GM23338 (cell line): ENCODE measurements at regions not wholly inside any gene's neighbourhood (a gene's known extent, or its start where the extent isn't known, plus 50 kb on each side); places are given as distances from the start of the nearest gene placed in this dataset.

Source experiments
- ATAC-seq: fragments of 200-7000 bp; cut with Tn5 transposase; 3 replicates; pipeline ENCODE4 v1.9.1; 2020
- DNase-seq: peaks from one replicate; pipeline ENCODE4 v3.0.0-alpha.2; 2015; ENCODE audit warnings: low spot score
- H2AFZ ChIP-seq: fragments of 200-600 bp; sonication (generic); 2 replicates; pipeline ENCODE4 v1.8.0; 2016; ENCODE audit warnings: antibody characterized with exemption, mild to moderate bottlenecking, moderate library complexity
- H3F3A ChIP-seq: fragments of 200-600 bp; sonication (generic); replicated peaks from 2 replicates; pipeline ENCODE4 v1.8.0; 2017; ENCODE audit warnings: antibody characterized with exemption, mixed run types, low read depth
- H3K27ac ChIP-seq: fragments of 200-600 bp; sonication (generic); 2 replicates; pipeline ENCODE4 v1.6.1; 2016; ENCODE audit warnings: low read depth
- H3K27me3 ChIP-seq: fragments of 200-600 bp; sonication (generic); 2 replicates; pipeline ENCODE4 v1.8.0; 2016; ENCODE audit warnings: mild to moderate bottlenecking, mixed run types, moderate library complexity; ENCODE audit not compliant: insufficient read depth
- H3K36me3 ChIP-seq: fragments of 200-600 bp; sonication (generic); 2 replicates; pipeline ENCODE4 v1.8.0; 2016; ENCODE audit warnings: mild to moderate bottlenecking; ENCODE audit not compliant: insufficient read depth
- H3K4me1 ChIP-seq: fragments of 200-600 bp; sonication (generic); 2 replicates; pipeline ENCODE4 v1.8.0; 2016; ENCODE audit warnings: mild to moderate bottlenecking, moderate library complexity; ENCODE audit not compliant: insufficient read depth
- H3K4me2 ChIP-seq: fragments of 200-600 bp; sonication (generic); 2 replicates; pipeline ENCODE4 v1.7.1; 2017; ENCODE audit warnings: mixed run types
- H3K4me3 ChIP-seq: fragments of 200-600 bp; sonication (generic); 2 replicates; pipeline ENCODE4 v1.6.1; 2016; ENCODE audit warnings: mixed run types
- H3K79me2 ChIP-seq: fragments of 200-600 bp; sonication (generic); replicated peaks from 2 replicates; pipeline ENCODE4 v1.8.0; 2017; ENCODE audit warnings: mild to moderate bottlenecking; ENCODE audit not compliant: insufficient read depth
- H3K9me2 ChIP-seq: fragments of 200-600 bp; sonication (generic); 2 replicates; pipeline ENCODE4 v1.8.0; 2017; ENCODE audit not compliant: insufficient read depth
- H4K20me1 ChIP-seq: fragments of 200-600 bp; sonication (generic); replicated peaks from 2 replicates; pipeline ENCODE4 v1.8.0; 2017; ENCODE audit warnings: mild to moderate bottlenecking; ENCODE audit not compliant: insufficient read depth
- H3K27ac Mint-ChIP-seq: 2 replicates; pipeline ENCODE4 v1.8.0; 2020; ENCODE audit warnings: inconsistent platforms, mild to moderate bottlenecking, moderate library complexity, mixed read lengths
- H3K27me3 Mint-ChIP-seq: 3 replicates; pipeline ENCODE4 v1.8.0; 2022; ENCODE audit warnings: low read depth, mild to moderate bottlenecking, moderate library complexity, mixed read lengths, inconsistent platforms; ENCODE audit not compliant: insufficient read depth, poor library complexity
- H3K36me3 Mint-ChIP-seq: 3 replicates; pipeline ENCODE4 v1.8.0; 2021; ENCODE audit warnings: low read depth, mild to moderate bottlenecking, inconsistent platforms, moderate library complexity, mixed read lengths
- H3K4me1 Mint-ChIP-seq: 3 replicates; pipeline ENCODE4 v1.8.0; 2020; ENCODE audit warnings: mild to moderate bottlenecking, inconsistent platforms, mixed read lengths
- H3K4me3 Mint-ChIP-seq: 3 replicates; pipeline ENCODE4 v1.8.0; 2021; ENCODE audit warnings: moderate library complexity, mild to moderate bottlenecking, inconsistent platforms, mixed read lengths
- H3K9me3 Mint-ChIP-seq: 3 replicates; pipeline ENCODE4 v1.8.0; 2020; ENCODE audit warnings: moderate library complexity, mild to moderate bottlenecking, inconsistent platforms, mixed read lengths
- CREB1 ChIP-seq: fragments of 250-450 bp; sonication (Bioruptor Pico); IDR thresholded peaks from 2 replicates; pipeline ENCODE4 v1.5.0; 2020; ENCODE audit warnings: low read depth, mild to moderate bottlenecking, moderate library complexity
- CTCF ChIP-seq, 2 experiments: fragments of 200-600 bp in 1 of 2; sonication (generic) in 1 of 2; conservative IDR thresholded peaks; 2 replicates each; pipeline versions ENCODE4 v1.5.1 to v1.6.1; 2016 to 2017; ENCODE audit warnings: antibody characterized with exemption in 2 of 2, low read depth in 2 of 2, mild to moderate bottlenecking in 2 of 2, moderate library complexity in 1 of 2
- ETS1 ChIP-seq: IDR thresholded peaks from 2 replicates; pipeline ENCODE4 v1.6.1; 2016; ENCODE audit warnings: antibody characterized with exemption
- EZH2 ChIP-seq: fragments of 200-600 bp; sonication (generic); IDR thresholded peaks from one replicate; pipeline ENCODE4 v1.8.0; 2017; ENCODE audit warnings: antibody characterized with exemption, mild to moderate bottlenecking, low read depth; ENCODE audit not compliant: unreplicated experiment
- EZH2phosphoT487 ChIP-seq: fragments of 200-600 bp; sonication (generic); IDR thresholded peaks from one replicate; pipeline ENCODE4 v1.8.1; 2018; ENCODE audit warnings: antibody characterized with exemption; ENCODE audit not compliant: unreplicated experiment
- JUNB ChIP-seq: IDR thresholded peaks from one replicate; pipeline ENCODE4 v1.6.1; 2016; ENCODE audit warnings: antibody characterized with exemption; ENCODE audit not compliant: unreplicated experiment
- NANOG ChIP-seq: IDR thresholded peaks from 2 replicates; pipeline ENCODE4 v1.6.1; 2016; ENCODE audit warnings: antibody characterized with exemption, borderline replicate concordance
- POLR2AphosphoS5 ChIP-seq: IDR thresholded peaks from 2 replicates; pipeline ENCODE4 v1.6.1; 2016; ENCODE audit warnings: antibody characterized with exemption, low read depth
- REST ChIP-seq: IDR thresholded peaks from one replicate; pipeline ENCODE4 v1.6.1; 2018; ENCODE audit warnings: antibody characterized with exemption; ENCODE audit not compliant: unreplicated experiment
- STAT1 ChIP-seq: IDR thresholded peaks from one replicate; pipeline ENCODE4 v1.6.1; 2016; ENCODE audit warnings: antibody characterized with exemption; ENCODE audit not compliant: unreplicated experiment
- ZNF114 ChIP-seq: fragments of 250-450 bp; sonication (Bioruptor Pico); IDR thresholded peaks from 2 replicates; pipeline ENCODE4 v1.5.0; 2020; ENCODE audit warnings: mild to moderate bottlenecking, moderate library complexity
- ZNF331 ChIP-seq: fragments of 250-450 bp; sonication (Bioruptor Pico); IDR thresholded peaks from 2 replicates; pipeline ENCODE4 v1.5.0; 2020; ENCODE audit warnings: low read depth, mild to moderate bottlenecking, moderate library complexity
- ZNF462 ChIP-seq: fragments of 250-450 bp; sonication (Bioruptor Pico); IDR thresholded peaks from 2 replicates; pipeline ENCODE4 v1.5.0; 2020; ENCODE audit warnings: mild to moderate bottlenecking, moderate library complexity

- Mint-ChIP-seq H3K4me3 (no peak overlapping the region), H3K9me3 (peaks cover 14% of the 10 kb centered on the region; the same call in 2 of the 3 replicates), H3K27ac (no peak overlapping the region), H3K4me1 (no peaks in the 10 kb centered on the region), H3K36me3 (peaks cover 3% of the 10 kb centered on the region; the same call in 2 of the 3 replicates), H3K27me3 (no peaks in the 10 kb centered on the region)
- H3K27ac ChIP-seq = no peak overlapping the region
- no peaks in the 10 kb centered on the region for H4K20me1 ChIP-seq
- ATAC-seq (no peak), DNase-seq (no peak)
- no peaks in the 10 kb centered on the region for H3K9me2 ChIP-seq
- H2AFZ ChIP-seq = no peak overlapping the region
- H3K79me2 ChIP-seq = no peaks in the 10 kb centered on the region
- H3K36me3 ChIP-seq = no peaks in the 10 kb centered on the region
- no peaks in the 10 kb centered on the region for H3K27me3 ChIP-seq
- H3K4me2 ChIP-seq = no peak overlapping the region
- TF ChIP-seq STAT1 (no peak), NANOG (no peak), ZNF331 (no peak), ZNF114 (CRISPR knock-in tag) (no peak), EZH2phosphoT487 (no peak), ZNF462 (CRISPR knock-in tag) (no peak), JUNB (no peak), CREB1 (CRISPR knock-in tag) (no peak), CTCF (conservative IDR thresholded peaks at IDR 0.05; ENCODE audit: low read depth in 2 of 2) (no peak), POLR2AphosphoS5 (no peak), REST (no peak), ETS1 (no peak), EZH2 (no peak)
- no peaks in the 10 kb centered on the region for H3K4me1 ChIP-seq
- H3K4me3 ChIP-seq = no peak overlapping the region
- H3F3A ChIP-seq = no peaks in the 10 kb centered on the region
Measured at GRCh38 chr10:36533861-36534260, 591.5 kb upstream of the ANKRD30A start.
